Endothelial cell (in vitro differentiated cells): ENCODE measurements at regions not wholly inside any gene's neighbourhood (a gene's known extent, or its start where the extent isn't known, plus 50 kb on each side); places are given as distances from the start of the nearest gene placed in this dataset.

Source experiments
- DNase-seq: peaks from one replicate; pipeline ENCODE4 v3.0.0; 2021; ENCODE audit warnings: low spot score
- H3K27ac Mint-ChIP-seq: one replicate; pipeline ENCODE4 v1.8.0; 2021; ENCODE audit warnings: mixed read lengths, inconsistent platforms; ENCODE audit not compliant: unreplicated experiment
- H3K27me3 Mint-ChIP-seq: one replicate; pipeline ENCODE4 v1.8.0; 2021; ENCODE audit warnings: mild to moderate bottlenecking, moderate library complexity, mixed read lengths, inconsistent platforms; ENCODE audit not compliant: unreplicated experiment
- H3K36me3 Mint-ChIP-seq: one replicate; pipeline ENCODE4 v1.8.0; 2021; ENCODE audit warnings: mild to moderate bottlenecking, low read depth, mixed read lengths, inconsistent platforms; ENCODE audit not compliant: unreplicated experiment
- H3K4me1 Mint-ChIP-seq: one replicate; pipeline ENCODE4 v1.8.0; 2021; ENCODE audit warnings: mild to moderate bottlenecking, mixed read lengths, inconsistent platforms; ENCODE audit not compliant: unreplicated experiment
- H3K4me3 Mint-ChIP-seq: one replicate; pipeline ENCODE4 v1.8.0; 2021; ENCODE audit warnings: mild to moderate bottlenecking, mixed read lengths, inconsistent platforms; ENCODE audit not compliant: unreplicated experiment
- H3K9me3 Mint-ChIP-seq: one replicate; pipeline ENCODE4 v1.8.0; 2021; ENCODE audit warnings: mixed read lengths, inconsistent platforms; ENCODE audit not compliant: unreplicated experiment
- TF ChIP-seq, protein P1 (sequence below): fragments of 200-600 bp; sonication (generic); IDR thresholded peaks from one replicate; pipeline ENCODE4 v1.5.0; 2021; ENCODE audit warnings: antibody characterized with exemption; ENCODE audit not compliant: unreplicated experiment

DNA sequence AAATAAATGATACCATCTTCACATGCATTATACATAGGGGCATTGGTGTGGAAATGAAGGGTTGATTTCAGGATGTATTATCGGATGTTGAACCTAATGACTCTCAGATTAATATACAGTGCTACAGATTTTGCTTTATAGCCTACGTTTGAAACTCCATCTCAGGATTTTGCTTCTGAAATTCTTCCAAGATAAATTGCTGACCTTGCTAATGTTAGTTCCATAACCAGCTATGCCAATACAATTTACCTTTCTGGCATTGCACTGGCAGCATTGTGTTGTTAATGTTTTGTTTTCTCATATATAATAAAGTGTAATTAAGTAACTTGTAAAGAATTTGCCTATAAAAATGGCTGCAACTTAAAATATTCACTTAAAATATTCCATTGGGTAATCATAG, 350.1 kb downstream of the CHRM3 start:
- no peaks in the 10 kb centered on the region for H3K36me3 Mint-ChIP-seq
- H3K27ac Mint-ChIP-seq, result no peak overlapping the region
- TF ChIP-seq, protein P1, sequence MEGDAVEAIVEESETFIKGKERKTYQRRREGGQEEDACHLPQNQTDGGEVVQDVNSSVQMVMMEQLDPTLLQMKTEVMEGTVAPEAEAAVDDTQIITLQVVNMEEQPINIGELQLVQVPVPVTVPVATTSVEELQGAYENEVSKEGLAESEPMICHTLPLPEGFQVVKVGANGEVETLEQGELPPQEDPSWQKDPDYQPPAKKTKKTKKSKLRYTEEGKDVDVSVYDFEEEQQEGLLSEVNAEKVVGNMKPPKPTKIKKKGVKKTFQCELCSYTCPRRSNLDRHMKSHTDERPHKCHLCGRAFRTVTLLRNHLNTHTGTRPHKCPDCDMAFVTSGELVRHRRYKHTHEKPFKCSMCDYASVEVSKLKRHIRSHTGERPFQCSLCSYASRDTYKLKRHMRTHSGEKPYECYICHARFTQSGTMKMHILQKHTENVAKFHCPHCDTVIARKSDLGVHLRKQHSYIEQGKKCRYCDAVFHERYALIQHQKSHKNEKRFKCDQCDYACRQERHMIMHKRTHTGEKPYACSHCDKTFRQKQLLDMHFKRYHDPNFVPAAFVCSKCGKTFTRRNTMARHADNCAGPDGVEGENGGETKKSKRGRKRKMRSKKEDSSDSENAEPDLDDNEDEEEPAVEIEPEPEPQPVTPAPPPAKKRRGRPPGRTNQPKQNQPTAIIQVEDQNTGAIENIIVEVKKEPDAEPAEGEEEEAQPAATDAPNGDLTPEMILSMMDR, result no peak
- peaks cover 1% of the 10 kb centered on the region for H3K27me3 Mint-ChIP-seq
- H3K4me3 Mint-ChIP-seq, result no peak overlapping the region
- no peaks in the 10 kb centered on the region for H3K9me3 Mint-ChIP-seq
- DNase-seq, result no peak
- H3K4me1 Mint-ChIP-seq, result peaks cover 44% of the 10 kb centered on the region

DNA sequence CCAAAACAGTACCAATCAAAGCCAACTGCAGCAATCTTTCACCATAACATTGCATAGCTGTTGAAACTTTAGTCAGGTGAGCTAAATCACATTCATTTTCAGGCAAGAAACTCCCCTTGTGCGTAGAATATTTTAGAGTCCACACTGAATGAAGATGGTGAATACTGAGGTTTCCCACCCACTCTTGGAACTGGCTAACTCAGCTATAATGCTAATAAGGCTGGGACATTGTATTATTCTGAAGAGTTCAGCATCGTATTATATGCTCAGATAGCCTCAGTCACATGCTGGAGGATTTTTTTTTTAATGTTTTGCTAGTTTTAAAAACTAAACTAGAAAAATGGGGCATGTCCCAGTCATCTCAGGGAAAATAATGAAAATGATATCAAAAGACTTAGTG, 352.3 kb upstream of the FMN2 start:
- H3K4me3 Mint-ChIP-seq, result no peak overlapping the region
- H3K27ac Mint-ChIP-seq, result no peak overlapping the region
- TF ChIP-seq, protein P1, result no peak
- no peak for DNase-seq
- H3K9me3 Mint-ChIP-seq, result no peaks in the 10 kb centered on the region
- peaks cover 5% of the 10 kb centered on the region for H3K36me3 Mint-ChIP-seq
- H3K27me3 Mint-ChIP-seq, result peaks cover 4% of the 10 kb centered on the region
- H3K4me1 Mint-ChIP-seq, result peaks cover 45% of the 10 kb centered on the region

DNA sequence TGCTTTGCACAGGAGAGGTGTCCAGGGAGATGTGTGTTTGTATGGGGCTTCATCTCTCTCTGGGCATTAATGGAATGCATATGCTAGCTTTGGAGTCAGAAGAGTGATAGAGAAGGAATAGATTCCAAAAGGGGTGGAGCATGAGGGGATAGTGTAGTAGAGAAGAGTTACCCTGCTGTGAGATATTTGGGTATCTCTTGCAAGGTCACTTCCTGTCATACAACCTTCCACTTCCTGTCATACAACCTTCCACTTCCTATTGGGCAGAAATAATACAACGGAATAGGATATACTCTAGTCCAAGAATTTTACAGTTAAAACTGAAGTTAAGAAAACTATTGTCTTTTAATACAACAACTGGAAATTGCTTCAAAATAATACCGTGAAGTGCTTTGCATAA, 351.8 kb upstream of the FMN2 start:
- Mint-ChIP-seq H3K27ac (no peak overlapping the region), H3K4me3 (peak overlapping the region; percentile 14), H3K27me3 (peaks cover 4% of the 10 kb centered on the region), H3K4me1 (peaks cover 46% of the 10 kb centered on the region), H3K9me3 (no peaks in the 10 kb centered on the region), H3K36me3 (peaks cover 5% of the 10 kb centered on the region)
- no peak for DNase-seq
- TF ChIP-seq, protein P1, result no peak

DNA sequence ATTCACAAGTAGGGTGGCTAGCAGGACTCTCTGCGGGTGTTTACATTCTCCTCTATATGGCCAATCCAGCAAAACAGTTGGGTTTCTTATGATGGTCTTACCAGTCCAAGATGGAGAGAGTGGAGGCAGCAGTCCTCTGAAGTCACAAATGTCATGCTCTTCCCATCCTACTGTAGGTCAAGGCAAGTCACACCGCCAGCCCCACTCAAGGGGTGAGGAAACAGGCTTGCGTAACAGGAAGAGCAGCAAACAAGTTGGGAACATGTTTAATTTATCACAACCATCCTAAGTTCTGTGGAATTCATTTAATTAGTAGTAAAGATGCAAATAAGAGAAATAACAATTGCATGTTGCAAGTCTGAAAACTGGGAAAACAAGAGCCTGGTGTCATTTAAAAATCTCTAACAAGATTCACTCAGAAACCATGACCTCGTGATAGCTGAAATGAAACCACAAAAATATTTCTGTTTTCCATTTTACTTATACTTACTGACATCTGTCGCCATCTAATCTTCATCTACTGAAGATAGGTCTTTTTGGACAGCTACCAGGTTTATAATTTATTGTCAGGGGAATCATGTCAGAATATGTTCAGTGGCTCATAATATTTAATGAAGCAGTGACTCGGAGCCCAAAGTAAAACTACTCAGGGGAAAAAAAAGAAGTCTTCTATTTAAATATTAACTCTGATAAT, 349.1 kb upstream of the FMN2 start:
- Mint-ChIP-seq H3K9me3 (no peaks in the 10 kb centered on the region), H3K36me3 (peaks cover 5% of the 10 kb centered on the region), H3K27ac (no peak overlapping the region), H3K4me3 (no peak overlapping the region), H3K4me1 (peaks cover 41% of the 10 kb centered on the region), H3K27me3 (peaks cover 4% of the 10 kb centered on the region)
- no peak for DNase-seq
- TF ChIP-seq, protein P1, result no peak

DNA sequence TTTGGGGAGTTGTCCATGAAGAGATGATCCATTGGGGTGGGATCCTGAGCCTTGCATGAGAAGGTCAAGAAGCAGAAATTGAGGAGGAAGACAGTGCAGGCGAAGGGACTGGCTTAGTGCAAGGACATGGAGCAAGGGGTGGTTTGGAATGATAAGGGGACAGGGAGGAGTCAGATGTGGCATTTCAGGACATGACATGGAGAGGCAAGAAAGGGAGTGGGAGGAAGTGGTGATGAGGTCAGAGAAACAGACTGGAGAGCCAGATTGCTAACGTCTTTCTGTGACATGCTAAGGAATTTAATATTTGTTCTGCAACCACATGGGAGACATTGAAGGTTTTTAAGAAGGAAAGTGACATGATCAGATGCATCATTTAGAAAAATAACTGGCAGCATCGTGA, 346.8 kb upstream of the FMN2 start:
- TF ChIP-seq, protein P1, result no peak
- H3K27ac Mint-ChIP-seq, result no peak overlapping the region
- no peak overlapping the region for H3K4me3 Mint-ChIP-seq
- no peak for DNase-seq
- no peaks in the 10 kb centered on the region for H3K9me3 Mint-ChIP-seq
- peaks cover 4% of the 10 kb centered on the region for H3K27me3 Mint-ChIP-seq
- peaks cover 28% of the 10 kb centered on the region for H3K4me1 Mint-ChIP-seq
- H3K36me3 Mint-ChIP-seq, result peaks cover 5% of the 10 kb centered on the region
